NCI-H748 (cell line): ENCODE measurements at regions not wholly inside any gene's neighbourhood (a gene's known extent, or its start where the extent isn't known, plus 50 kb on each side); places are given as distances from the start of the nearest gene placed in this dataset.
"Not testable (repeated sequence)": the region's sequence is repeated elsewhere in the genome, so short reads cannot be mapped to it uniquely, and the experiment has no call there.

ENCODE experiments used
- DNase-seq: peaks from one replicate; lab custom pipeline; 2025; ENCODE audit not compliant: unreplicated experiment; lab: John Stamatoyannopoulos, UW

- no peak for DNase-seq
Measured at GRCh38 chr17:34474706-34475105, 104.7 kb upstream of the TMEM132E start.

- no peak for DNase-seq
Measured at GRCh38 chr17:34472363-34472762, 107.0 kb upstream of the TMEM132E start.

GRCh38 chr17:34471278-34471677 is 108.1 kb upstream of the TMEM132E start:
- DNase-seq, result not testable (repeated sequence)

- no peak for DNase-seq
Measured at GRCh38 chr17:34465789-34466188, 102.8 kb upstream of the CCL1 start.

GRCh38 chr17:34464812-34465211 is 101.8 kb upstream of the CCL1 start:
- no peak for DNase-seq

GRCh38 chr17:34458266-34458665 is 95.2 kb upstream of the CCL1 start:
- no peak for DNase-seq

- DNase-seq, result no peak
Measured at GRCh38 chr17:34456121-34456520, 93.1 kb upstream of the CCL1 start.

GRCh38 chr17:34452769-34453168 is 89.7 kb upstream of the CCL1 start:
- DNase-seq, result no peak

GRCh38 chr17:34451313-34451712 is 88.3 kb upstream of the CCL1 start:
- DNase-seq, result no peak

GRCh38 chr17:34447406-34447805 is 84.4 kb upstream of the CCL1 start:
- no peak for DNase-seq

GRCh38 chr17:34445101-34445500 is 82.1 kb upstream of the CCL1 start:
- DNase-seq, result no peak

GRCh38 chr17:34443619-34444469 is 80.8 kb upstream of the CCL1 start:
- peak; percentile 2 for DNase-seq

- DNase-seq, result peak; percentile 13
Measured at GRCh38 chr17:34442387-34443111, 79.5 kb upstream of the CCL1 start.

- no peak for DNase-seq
Measured at GRCh38 chr17:34437188-34437587, 74.2 kb upstream of the CCL1 start.

- DNase-seq, result no peak
Measured at GRCh38 chr17:34436607-34437006, 73.6 kb upstream of the CCL1 start.

GRCh38 chr17:34435182-34435928 is 72.3 kb upstream of the CCL1 start:
- no peak for DNase-seq

GRCh38 chr17:34434052-34434451 is 71.0 kb upstream of the CCL1 start:
- no peak for DNase-seq

GRCh38 chr17:34424814-34425491 is 61.9 kb upstream of the CCL1 start:
- DNase-seq, result no peak

- no peak for DNase-seq
Measured at GRCh38 chr17:34423978-34424813, 61.2 kb upstream of the CCL1 start.

GRCh38 chr17:34423315-34423714 is 60.3 kb upstream of the CCL1 start:
- not testable (repeated sequence) for DNase-seq
